DND-41 (cell line): ENCODE measurements at regions not wholly inside any gene's neighbourhood (a gene's known extent, or its start where the extent isn't known, plus 50 kb on each side); places are given as distances from the start of the nearest gene placed in this dataset.

Experiments used
- ATAC-seq: fragments of 200-7000 bp; cut with Tn5 transposase; 3 replicates; pipeline ENCODE4 v1.9.1; 2021; ENCODE audit warnings: low read depth; ENCODE audit not compliant: insufficient read depth
- DNase-seq: peaks from one replicate; pipeline ENCODE4 v3.0.0-alpha.2; 2020
- H2AFZ ChIP-seq: 2 replicates; pipeline ENCODE4 v1.6.0; 2012; ENCODE audit warnings: low read depth, low read length
- H3K27ac ChIP-seq: 2 replicates; pipeline ENCODE4 v1.5.1; 2012; ENCODE audit warnings: low read length, inconsistent platforms
- H3K27me3 ChIP-seq: fragments of 200-600 bp; sonication (generic); 2 replicates; pipeline ENCODE4 v1.6.0; 2012; ENCODE audit warnings: low read length, mild to moderate bottlenecking, inconsistent platforms; ENCODE audit not compliant: insufficient read depth, poor library complexity
- H3K36me3 ChIP-seq: 2 replicates; pipeline ENCODE4 v1.5.1; 2012; ENCODE audit warnings: low read length, inconsistent platforms; ENCODE audit not compliant: insufficient read depth
- H3K4me1 ChIP-seq: 2 replicates; pipeline ENCODE4 v1.5.1; 2012; ENCODE audit warnings: mild to moderate bottlenecking, low read length; ENCODE audit not compliant: insufficient read depth
- H3K4me2 ChIP-seq: 2 replicates; pipeline ENCODE4 v1.6.0; 2012; ENCODE audit warnings: mild to moderate bottlenecking, moderate library complexity, low read length, inconsistent platforms; ENCODE audit not compliant: insufficient read depth
- H3K4me3 ChIP-seq, 2 experiments: fragments of 200-600 bp in 1 of 2; shearing (Covaris generic) in 1 of 2; 2 replicates each; pipeline ENCODE4 v1.5.1; 2012 to 2016; ENCODE audit warnings: inconsistent platforms in 2 of 2, low read length in 2 of 2, mild to moderate bottlenecking in 2 of 2, low read depth in 1 of 2, moderate library complexity in 1 of 2
- H3K79me2 ChIP-seq: 2 replicates; pipeline ENCODE4 v1.6.0; 2012; ENCODE audit warnings: low read length, inconsistent platforms; ENCODE audit not compliant: insufficient read depth
- H3K9ac ChIP-seq: 2 replicates; pipeline ENCODE4 v1.6.0; 2012; ENCODE audit warnings: low read depth, mild to moderate bottlenecking, inconsistent platforms, low read length, moderate library complexity
- H3K9me3 ChIP-seq: 2 replicates; pipeline ENCODE4 v1.5.1; 2012; ENCODE audit warnings: low read length, moderate library complexity, mild to moderate bottlenecking, inconsistent platforms; ENCODE audit not compliant: insufficient read depth, severe bottlenecking
- H4K20me1 ChIP-seq: 2 replicates; pipeline ENCODE4 v1.6.0; 2012; ENCODE audit warnings: low read length; ENCODE audit not compliant: insufficient read depth
- EZH2 ChIP-seq: IDR thresholded peaks from 3 replicates; pipeline ENCODE4 v1.6.1; 2012; ENCODE audit warnings: borderline replicate concordance, low read depth, mild to moderate bottlenecking, moderate library complexity, low read length, inconsistent platforms; ENCODE audit not compliant: severe bottlenecking
- TF ChIP-seq, protein P1 (sequence below): IDR thresholded peaks from 2 replicates; pipeline ENCODE4 v1.5.1; 2012; ENCODE audit warnings: borderline replicate concordance, low read length, moderate library complexity, mild to moderate bottlenecking; ENCODE audit not compliant: poor library complexity, severe bottlenecking; ENCODE audit errors: extremely low read depth

DNA sequence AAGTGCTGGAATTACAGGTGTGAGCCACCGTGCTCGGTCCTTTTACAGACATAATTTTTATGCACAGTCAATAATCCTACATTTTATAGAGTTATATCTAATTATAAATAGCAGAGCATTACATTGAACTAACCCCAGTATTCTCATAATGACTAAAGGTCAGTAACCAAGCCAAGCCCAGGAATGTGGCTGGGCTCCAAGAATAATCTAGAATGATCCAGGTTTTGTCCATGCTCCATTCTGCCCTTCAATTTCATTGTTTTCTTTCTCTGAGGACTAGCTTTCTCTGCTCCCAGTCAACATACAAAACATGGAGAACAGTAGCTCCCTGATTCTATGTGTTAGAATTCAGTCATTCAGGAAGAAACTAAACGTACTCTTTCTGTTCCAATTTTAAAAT lies 92.1 kb upstream of the KRR1 start:
- no peak for TF ChIP-seq EZH2
- TF ChIP-seq, protein P1, sequence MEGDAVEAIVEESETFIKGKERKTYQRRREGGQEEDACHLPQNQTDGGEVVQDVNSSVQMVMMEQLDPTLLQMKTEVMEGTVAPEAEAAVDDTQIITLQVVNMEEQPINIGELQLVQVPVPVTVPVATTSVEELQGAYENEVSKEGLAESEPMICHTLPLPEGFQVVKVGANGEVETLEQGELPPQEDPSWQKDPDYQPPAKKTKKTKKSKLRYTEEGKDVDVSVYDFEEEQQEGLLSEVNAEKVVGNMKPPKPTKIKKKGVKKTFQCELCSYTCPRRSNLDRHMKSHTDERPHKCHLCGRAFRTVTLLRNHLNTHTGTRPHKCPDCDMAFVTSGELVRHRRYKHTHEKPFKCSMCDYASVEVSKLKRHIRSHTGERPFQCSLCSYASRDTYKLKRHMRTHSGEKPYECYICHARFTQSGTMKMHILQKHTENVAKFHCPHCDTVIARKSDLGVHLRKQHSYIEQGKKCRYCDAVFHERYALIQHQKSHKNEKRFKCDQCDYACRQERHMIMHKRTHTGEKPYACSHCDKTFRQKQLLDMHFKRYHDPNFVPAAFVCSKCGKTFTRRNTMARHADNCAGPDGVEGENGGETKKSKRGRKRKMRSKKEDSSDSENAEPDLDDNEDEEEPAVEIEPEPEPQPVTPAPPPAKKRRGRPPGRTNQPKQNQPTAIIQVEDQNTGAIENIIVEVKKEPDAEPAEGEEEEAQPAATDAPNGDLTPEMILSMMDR, result no peak
- Histone ChIP-seq H3K27ac (no peak overlapping the region), H3K27me3 (no peaks in the 10 kb centered on the region), H3K4me3 (no peak overlapping the region), H3K4me2 (no peak overlapping the region), H3K36me3 (no peaks in the 10 kb centered on the region), H3K79me2 (no peaks in the 10 kb centered on the region), H4K20me1 (no peaks in the 10 kb centered on the region), H3K4me1 (no peaks in the 10 kb centered on the region), H3K9ac (no peak overlapping the region), H3K9me3 (no peaks in the 10 kb centered on the region), H2AFZ (no peak overlapping the region)
- ATAC-seq (no peak), DNase-seq (no peak)

DNA sequence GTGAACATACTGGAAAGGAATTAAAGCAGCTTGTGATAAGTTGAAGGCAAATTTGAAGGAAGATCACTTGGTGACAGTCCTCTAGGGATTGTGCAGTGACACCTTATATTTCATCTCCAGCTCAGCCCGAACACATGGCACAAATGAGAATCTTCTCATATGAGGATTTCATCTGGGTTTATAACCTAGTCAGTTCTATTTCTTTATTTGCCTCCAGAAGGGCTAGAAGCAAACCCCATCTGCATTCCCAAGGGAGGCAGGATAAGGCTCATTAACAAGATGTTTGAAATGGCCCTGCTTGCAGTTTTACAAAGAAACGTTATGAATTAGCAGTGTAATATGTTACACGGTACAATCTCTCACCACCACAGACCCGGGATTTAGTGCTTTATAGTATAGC lies 90.7 kb upstream of the KRR1 start:
- Histone ChIP-seq H3K4me3 (no peak overlapping the region), H3K36me3 (no peaks in the 10 kb centered on the region), H3K4me1 (no peaks in the 10 kb centered on the region), H3K79me2 (no peaks in the 10 kb centered on the region), H3K4me2 (no peak overlapping the region), H3K9ac (no peak overlapping the region), H2AFZ (no peak overlapping the region), H4K20me1 (no peaks in the 10 kb centered on the region), H3K9me3 (no peaks in the 10 kb centered on the region), H3K27me3 (no peaks in the 10 kb centered on the region), H3K27ac (no peak overlapping the region)
- DNase-seq, result no peak
- no peak for TF ChIP-seq EZH2
- TF ChIP-seq, protein P1, result no peak
- ATAC-seq, result no peak

- no peak for ATAC-seq
- H3K36me3 ChIP-seq, result no peaks in the 10 kb centered on the region
- no peaks in the 10 kb centered on the region for H3K79me2 ChIP-seq
- no peak overlapping the region for H3K9ac ChIP-seq
- no peaks in the 10 kb centered on the region for H3K9me3 ChIP-seq
- no peak overlapping the region for H2AFZ ChIP-seq
- no peak overlapping the region for H3K4me3 ChIP-seq
- H3K27ac ChIP-seq, result no peak overlapping the region
- TF ChIP-seq, protein P1, result no peak
- no peak for TF ChIP-seq EZH2
- H3K4me2 ChIP-seq, result no peak overlapping the region
- H3K4me1 ChIP-seq, result no peaks in the 10 kb centered on the region
- no peaks in the 10 kb centered on the region for H4K20me1 ChIP-seq
- DNase-seq, result no peak
- no peaks in the 10 kb centered on the region for H3K27me3 ChIP-seq
Observed at GRCh38 chr12:75600146-75600545, 88.7 kb upstream of the KRR1 start.

DNA sequence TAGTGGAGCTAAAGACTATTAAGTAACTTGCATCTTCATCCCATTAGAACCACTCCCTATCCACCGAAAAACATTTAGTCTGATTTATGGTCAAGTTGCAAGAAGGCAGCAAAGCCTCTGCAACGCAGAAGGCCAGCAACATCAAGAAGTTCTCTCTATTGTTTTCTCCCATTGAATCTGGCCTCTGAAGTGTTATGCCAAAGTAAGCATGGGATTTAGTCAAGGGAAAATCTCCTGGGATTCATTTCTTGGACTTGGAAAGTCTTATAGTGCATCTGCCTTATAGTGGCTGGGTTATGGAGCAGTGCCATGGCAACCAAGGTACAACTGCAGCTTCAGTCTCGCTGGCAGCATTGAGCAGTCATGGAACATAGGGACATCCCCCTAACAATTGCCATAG lies 87.7 kb upstream of the KRR1 start:
- Histone ChIP-seq H3K27ac (no peak overlapping the region), H3K9ac (no peak overlapping the region), H3K36me3 (no peaks in the 10 kb centered on the region), H3K4me2 (no peak overlapping the region), H3K4me3 (no peak overlapping the region), H2AFZ (no peak overlapping the region), H3K4me1 (no peaks in the 10 kb centered on the region), H4K20me1 (no peaks in the 10 kb centered on the region), H3K27me3 (no peaks in the 10 kb centered on the region), H3K9me3 (no peaks in the 10 kb centered on the region), H3K79me2 (no peaks in the 10 kb centered on the region)
- ATAC-seq (no peak), DNase-seq (no peak)
- no peak for TF ChIP-seq EZH2
- TF ChIP-seq, protein P1, result no peak
